ENCODE measurements at regions not wholly inside any gene's neighbourhood (a gene's known extent, or its start where the extent isn't known, plus 50 kb on each side); places are given as distances from the start of the nearest gene placed in this dataset.

- TF ChIP-seq EP400 (IDR thresholded peaks at IDR 0.05) (no peak), ZNF444 (CRISPR knock-in tag; IDR thresholded peaks at IDR 0.05) (no peak), SMARCB1 (IDR thresholded peaks at IDR 0.05; ENCODE audit: insufficient read length, low read depth) (no peak), ELF2 (CRISPR knock-in tag; IDR thresholded peaks at IDR 0.05) (no peak), CREB3L1 (IDR thresholded peaks at IDR 0.05; ENCODE audit: borderline replicate concordance, low read depth) (no peak), NR2F6 (CRISPR knock-in tag; IDR thresholded peaks at IDR 0.05) (no peak), POLR3A (IDR thresholded peaks at IDR 0.05; ENCODE audit: borderline replicate concordance, extremely low read depth, insufficient read depth, insufficient read length) (no peak), JUND (IDR thresholded peaks at IDR 0.05; ENCODE audit: borderline replicate concordance, low read depth, low read length) (no peak), JUND (tag; IDR thresholded peaks at IDR 0.05; ENCODE audit: borderline replicate concordance, low read depth, low read length) (no peak), ZNF589 (CRISPR knock-in tag; IDR thresholded peaks at IDR 0.05; ENCODE audit: low read depth) (no peak), ZC3H4 (CRISPR knock-in tag; IDR thresholded peaks at IDR 0.05; ENCODE audit: borderline replicate concordance) (no peak), ZFPM2 (CRISPR knock-in tag; IDR thresholded peaks at IDR 0.05) (no peak), ARID3B (CRISPR knock-in tag; IDR thresholded peaks at IDR 0.05; ENCODE audit: borderline replicate concordance) (no peak), HIVEP1 (CRISPR knock-in tag; IDR thresholded peaks at IDR 0.05) (no peak), ZNF507 (tag; conservative IDR thresholded peaks at IDR 0.05) (no peak)
- TF ChIP-seq, protein P1, sequence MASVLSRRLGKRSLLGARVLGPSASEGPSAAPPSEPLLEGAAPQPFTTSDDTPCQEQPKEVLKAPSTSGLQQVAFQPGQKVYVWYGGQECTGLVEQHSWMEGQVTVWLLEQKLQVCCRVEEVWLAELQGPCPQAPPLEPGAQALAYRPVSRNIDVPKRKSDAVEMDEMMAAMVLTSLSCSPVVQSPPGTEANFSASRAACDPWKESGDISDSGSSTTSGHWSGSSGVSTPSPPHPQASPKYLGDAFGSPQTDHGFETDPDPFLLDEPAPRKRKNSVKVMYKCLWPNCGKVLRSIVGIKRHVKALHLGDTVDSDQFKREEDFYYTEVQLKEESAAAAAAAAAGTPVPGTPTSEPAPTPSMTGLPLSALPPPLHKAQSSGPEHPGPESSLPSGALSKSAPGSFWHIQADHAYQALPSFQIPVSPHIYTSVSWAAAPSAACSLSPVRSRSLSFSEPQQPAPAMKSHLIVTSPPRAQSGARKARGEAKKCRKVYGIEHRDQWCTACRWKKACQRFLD (CRISPR knock-in tag; IDR thresholded peaks at IDR 0.05), result no peak
Observed at GRCh38 chr14:96711559-96712267, 85.5 kb upstream of the VRK1 start.

More at GRCh38 chr14:96711559-96712267, 85.5 kb upstream of the VRK1 start:
- Histone ChIP-seq H3K27ac (ENCODE audit: extremely low read depth, low read depth, low read length) (no peak overlapping the region), H3K79me2 (ENCODE audit: control insufficient read depth, insufficient read depth, low read length) (no peaks in the 10 kb centered on the region), H3K27me3 (ENCODE audit: control insufficient read depth in 2 of 2, insufficient read depth in 2 of 2, low read length in 2 of 2) (peaks cover 39 to 56% of the 10 kb centered on the region in 2 experiments), H3K4me2 (ENCODE audit: insufficient read depth, low read length) (no peak overlapping the region), H3K4me1 (replicated peaks in 1 of 2; ENCODE audit: control insufficient read depth in 2 of 2, insufficient read depth in 2 of 2, low read length in 2 of 2) (peaks cover 0 to 3% of the 10 kb centered on the region in 2 experiments; a peak in 1 of 5 replicates), H3K4me3 (no peak overlapping the region), H2AFZ (ENCODE audit: low read depth, low read length) (no peak overlapping the region), H3K9me3 (replicated peaks; ENCODE audit: control insufficient read depth, insufficient read depth, low read depth, low read length) (no peaks in the 10 kb centered on the region), H3K36me3 (ENCODE audit: control insufficient read depth, insufficient read depth, low read length) (no peaks in the 10 kb centered on the region), H3K9me1 (ENCODE audit: control insufficient read depth, insufficient read depth, low read length) (no peaks in the 10 kb centered on the region), H4K20me1 (replicated peaks; ENCODE audit: control insufficient read depth, insufficient read depth, low read length) (no peaks in the 10 kb centered on the region), H3K9ac (ENCODE audit: insufficient read depth in 1 of 2, low read depth in 2 of 2, low read length in 2 of 2) (no peak overlapping the region)
- ATAC-seq (no peak; the same call in 2 of the 3 replicates), DNase-seq (ENCODE audit: extremely low read depth in 1 of 4, low spot score in 3 of 4) (no peak), FAIRE-seq (no peak)
- ChIA-PET POLR2A (interaction anchor here (1.6 kb wide), 1 partner anchor 22 kb away, joined by 4 read pairs; no protein-coding TSS in a partner anchor), CTCF (ENCODE audit: low intra/inter-chr PET ratio) (no interaction called here)
- in situ Hi-C loops (cut with MboI), result no loop called here
- no TSS peak for BruUV-seq (replicated peaks)
- intact Hi-C loops (cut with micrococcal nuclease), result no loop called here
- 3% methylated on average over 15 of the region's 15 CpGs for WGBS (ENCODE audit: insufficient coverage, low coverage, missing lambda C conversion rate)

Measured in K562 (cell line).